Loucy (cell line): ENCODE measurements at regions not wholly inside any gene's neighbourhood (a gene's known extent, or its start where the extent isn't known, plus 50 kb on each side); places are given as distances from the start of the nearest gene placed in this dataset.

Experiments used
- CTCF ChIP-seq: fragments of 200-600 bp; sonication (generic); conservative IDR thresholded peaks from 2 replicates; pipeline ENCODE4 v1.5.1; 2014; ENCODE audit warnings: mild to moderate bottlenecking, antibody characterized with exemption, low read length
- EZH2phosphoT487 ChIP-seq: fragments of 200-600 bp; IDR thresholded peaks from 2 replicates; pipeline ENCODE4 v1.6.1; 2018; ENCODE audit warnings: antibody characterized with exemption, mild to moderate bottlenecking, moderate library complexity, borderline replicate concordance

GRCh38 chr11:11213117-11213516, 139.9 kb downstream of the CSNK2A3 start:
- TF ChIP-seq CTCF (no peak), EZH2phosphoT487 (no peak)
